Caco-2 (cell line): ENCODE measurements at regions not wholly inside any gene's neighbourhood (a gene's known extent, or its start where the extent isn't known, plus 50 kb on each side); places are given as distances from the start of the nearest gene placed in this dataset.
A peak's percentile ranks its signal among the peaks of the same experiment; 100 is the strongest.

Experiments used
- BruUV-seq: library from RNA; stranded (reverse); fragments of 400-500 nt; replicated peaks from 2 replicates; lab custom pipeline; 2021; lab: Mats Ljungman, UMichigan
- CTCF ChIA-PET: fragments of 300-600 bp; sonication (Branson Sonifier 250); formaldehyde crosslinking; loops from one replicate; lab custom pipeline; 2022; ENCODE audit warnings: antibody characterized with exemption; lab: Charles Lee
- POLR2A ChIA-PET: fragments of 300-600 bp; sonication (Branson Sonifier 250); formaldehyde crosslinking; loops from one replicate; lab custom pipeline; 2022; ENCODE audit warnings: antibody characterized with exemption; lab: Charles Lee
- DNase-seq, 2 experiments: peaks; one replicate each; pipeline versions ENCODE4 v3.0.0 to v3.0.0-alpha.2; 2020 to 2022
- H3K27me3 ChIP-seq: replicated peaks from 2 replicates; pipeline ENCODE4 v1.6.0; 2011; ENCODE audit warnings: low read length; ENCODE audit not compliant: control insufficient read depth, insufficient read depth
- H3K36me3 ChIP-seq: 2 replicates; pipeline ENCODE4 v1.5.1; 2011; ENCODE audit warnings: low read length; ENCODE audit not compliant: control insufficient read depth, insufficient read depth
- H3K4me1 ChIP-seq: fragments of 250-450 bp; sonication (Bioruptor Pico); 2 replicates; pipeline ENCODE4 v1.5.1; 2020; ENCODE audit warnings: mild to moderate bottlenecking
- H3K4me3 ChIP-seq: 2 replicates; pipeline ENCODE4 v1.5.1; 2011; ENCODE audit warnings: low read depth, mild to moderate bottlenecking, control low read depth, low read length
- H3K9me3 ChIP-seq: fragments of 250-450 bp; sonication (Bioruptor Pico); 2 replicates; pipeline ENCODE4 v1.5.1; 2020; ENCODE audit warnings: mild to moderate bottlenecking, moderate library complexity
- H3K27ac Mint-ChIP-seq: one replicate; pipeline ENCODE4 v1.8.0; 2022; ENCODE audit warnings: mixed read lengths; ENCODE audit not compliant: unreplicated experiment
- H3K27me3 Mint-ChIP-seq: one replicate; pipeline ENCODE4 v1.8.0; 2022; ENCODE audit warnings: mixed read lengths; ENCODE audit not compliant: insufficient read depth, unreplicated experiment
- H3K36me3 Mint-ChIP-seq: one replicate; pipeline ENCODE4 v1.8.0; 2022; ENCODE audit warnings: mild to moderate bottlenecking, mixed read lengths; ENCODE audit not compliant: insufficient read depth, unreplicated experiment
- H3K4me1 Mint-ChIP-seq: one replicate; pipeline ENCODE4 v1.8.0; 2022; ENCODE audit warnings: low read depth, mixed read lengths; ENCODE audit not compliant: unreplicated experiment
- H3K4me3 Mint-ChIP-seq: one replicate; pipeline ENCODE4 v1.8.0; 2022; ENCODE audit warnings: mild to moderate bottlenecking, moderate library complexity, mixed read lengths; ENCODE audit not compliant: unreplicated experiment
- H3K9me3 Mint-ChIP-seq: one replicate; pipeline ENCODE4 v1.8.0; 2022; ENCODE audit warnings: mixed read lengths; ENCODE audit not compliant: unreplicated experiment
- intact Hi-C: fragments of 100-400 bp; cut with micrococcal nuclease; formaldehyde crosslinking; loops from one replicate; pipeline ENCODE4 v1.10.0; 2022; ENCODE audit not compliant: unreplicated experiment
- TF ChIP-seq, protein P1 (sequence below), 2 experiments: fragments of 200-600 bp in 1 of 2; IDR thresholded peaks; 1 replicate in 1 of 2; 2 replicates in 1 of 2; pipeline versions ENCODE4 v1.5.1 to v1.8.0; 2011 to 2022; ENCODE audit warnings: antibody characterized with exemption in 1 of 2, control low read depth in 1 of 2, inconsistent platforms in 1 of 2, low read depth in 1 of 2, low read length in 1 of 2, mild to moderate bottlenecking in 1 of 2, moderate library complexity in 1 of 2; ENCODE audit not compliant: insufficient read depth in 1 of 2, severe bottlenecking in 1 of 2, unreplicated experiment in 1 of 2

DNA sequence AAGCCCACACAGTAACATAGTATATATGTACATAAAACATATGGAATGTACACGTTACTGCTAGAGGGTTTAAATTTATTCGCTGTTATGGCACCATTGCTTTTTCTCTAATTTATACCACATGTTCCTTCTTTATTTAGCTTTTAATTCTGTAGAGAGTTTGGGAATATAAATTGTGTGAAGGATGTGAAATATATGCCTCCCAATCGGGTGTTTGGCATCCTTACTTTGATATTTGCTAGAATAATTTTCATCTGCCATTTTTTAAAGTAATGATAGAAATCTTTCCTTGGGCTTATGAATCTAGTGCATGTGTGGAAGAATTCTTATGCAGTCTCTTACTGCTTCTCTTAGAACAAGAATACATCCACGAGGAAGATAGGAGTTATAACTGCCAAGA is 509.8 kb upstream of the RAG2 start:
- Mint-ChIP-seq H3K4me1 (peaks cover 7% of the 10 kb centered on the region), H3K9me3 (no peaks in the 10 kb centered on the region), H3K27me3 (peaks cover 2% of the 10 kb centered on the region), H3K4me3 (no peak overlapping the region), H3K27ac (no peak overlapping the region), H3K36me3 (no peaks in the 10 kb centered on the region)
- POLR2A ChIA-PET: no interaction called here
- intact Hi-C loops: no loop called here
- no peak for DNase-seq
- TF ChIP-seq, protein P1, sequence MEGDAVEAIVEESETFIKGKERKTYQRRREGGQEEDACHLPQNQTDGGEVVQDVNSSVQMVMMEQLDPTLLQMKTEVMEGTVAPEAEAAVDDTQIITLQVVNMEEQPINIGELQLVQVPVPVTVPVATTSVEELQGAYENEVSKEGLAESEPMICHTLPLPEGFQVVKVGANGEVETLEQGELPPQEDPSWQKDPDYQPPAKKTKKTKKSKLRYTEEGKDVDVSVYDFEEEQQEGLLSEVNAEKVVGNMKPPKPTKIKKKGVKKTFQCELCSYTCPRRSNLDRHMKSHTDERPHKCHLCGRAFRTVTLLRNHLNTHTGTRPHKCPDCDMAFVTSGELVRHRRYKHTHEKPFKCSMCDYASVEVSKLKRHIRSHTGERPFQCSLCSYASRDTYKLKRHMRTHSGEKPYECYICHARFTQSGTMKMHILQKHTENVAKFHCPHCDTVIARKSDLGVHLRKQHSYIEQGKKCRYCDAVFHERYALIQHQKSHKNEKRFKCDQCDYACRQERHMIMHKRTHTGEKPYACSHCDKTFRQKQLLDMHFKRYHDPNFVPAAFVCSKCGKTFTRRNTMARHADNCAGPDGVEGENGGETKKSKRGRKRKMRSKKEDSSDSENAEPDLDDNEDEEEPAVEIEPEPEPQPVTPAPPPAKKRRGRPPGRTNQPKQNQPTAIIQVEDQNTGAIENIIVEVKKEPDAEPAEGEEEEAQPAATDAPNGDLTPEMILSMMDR (IDR thresholded peaks at IDR 0.05; ENCODE audit: insufficient read depth in 1 of 2, low read depth in 1 of 2, low read length in 1 of 2, severe bottlenecking in 1 of 2, unreplicated experiment in 1 of 2): no peak
- no peaks in the 10 kb centered on the region for H3K9me3 ChIP-seq
- BruUV-seq: no TSS peak
- H3K27me3 ChIP-seq: no peaks in the 10 kb centered on the region
- no peaks in the 10 kb centered on the region for H3K4me1 ChIP-seq
- no peak overlapping the region for H3K4me3 ChIP-seq
- no peaks in the 10 kb centered on the region for H3K36me3 ChIP-seq
- CTCF ChIA-PET: no interaction called here

DNA sequence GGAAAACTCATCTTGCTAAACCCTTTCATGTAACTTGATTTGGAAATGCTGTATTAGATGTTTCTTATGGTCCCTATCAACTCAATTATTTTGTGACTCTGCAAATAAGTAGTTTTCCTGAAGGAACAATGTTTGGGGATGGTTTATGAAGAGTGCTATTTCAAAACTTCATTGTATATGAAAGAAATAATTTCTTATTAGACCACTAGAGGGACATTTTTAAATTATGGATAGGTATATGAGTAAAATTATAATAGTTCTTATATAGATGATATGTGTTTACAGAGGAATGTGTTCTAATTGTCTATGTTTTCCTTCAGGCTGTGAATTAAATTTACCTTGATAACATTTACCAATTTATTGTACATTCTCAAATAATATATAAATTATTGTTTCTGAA is 509.4 kb upstream of the RAG2 start:
- intact Hi-C loops: no loop called here
- H3K27ac Mint-ChIP-seq: no peak overlapping the region
- DNase-seq: no peak
- POLR2A ChIA-PET: no interaction called here
- no peak overlapping the region for H3K4me3 Mint-ChIP-seq
- no TSS peak for BruUV-seq
- H3K36me3 ChIP-seq: no peaks in the 10 kb centered on the region
- H3K4me1 Mint-ChIP-seq: peaks cover 7% of the 10 kb centered on the region
- H3K9me3 ChIP-seq: no peaks in the 10 kb centered on the region
- peaks cover 4% of the 10 kb centered on the region for H3K27me3 Mint-ChIP-seq
- H3K9me3 Mint-ChIP-seq: no peaks in the 10 kb centered on the region
- CTCF ChIA-PET: no interaction called here
- no peak overlapping the region for H3K4me3 ChIP-seq
- no peaks in the 10 kb centered on the region for H3K4me1 ChIP-seq
- TF ChIP-seq, protein P1 (IDR thresholded peaks at IDR 0.05; ENCODE audit: insufficient read depth in 1 of 2, low read depth in 1 of 2, low read length in 1 of 2, severe bottlenecking in 1 of 2, unreplicated experiment in 1 of 2): peak in 1 of 2 experiments; percentile 15
- no peaks in the 10 kb centered on the region for H3K36me3 Mint-ChIP-seq
- no peaks in the 10 kb centered on the region for H3K27me3 ChIP-seq

DNA sequence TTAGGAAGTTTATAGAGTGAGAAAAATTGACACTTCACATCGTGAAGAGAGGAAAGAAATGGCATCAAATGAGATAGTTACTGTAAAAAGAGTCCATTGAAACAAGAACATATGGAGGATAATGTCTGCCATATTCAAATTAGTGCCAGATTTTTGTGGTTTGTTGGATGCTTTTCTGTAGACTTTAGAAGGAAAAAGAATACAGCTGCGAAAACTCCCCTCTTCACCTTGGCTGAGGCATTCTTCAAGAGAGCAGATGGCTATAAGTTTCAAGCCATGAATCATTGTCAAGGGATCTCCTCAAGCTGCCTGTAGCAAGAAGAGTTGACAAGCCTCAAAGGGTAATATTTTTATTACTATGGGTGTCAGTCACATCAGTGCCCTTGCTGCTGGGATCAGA is 507.4 kb upstream of the RAG2 start:
- Mint-ChIP-seq H3K27ac (no peak overlapping the region), H3K9me3 (no peaks in the 10 kb centered on the region), H3K27me3 (peaks cover 7% of the 10 kb centered on the region), H3K4me3 (no peak overlapping the region), H3K4me1 (peaks cover 2% of the 10 kb centered on the region), H3K36me3 (no peaks in the 10 kb centered on the region)
- ChIA-PET CTCF (no interaction called here), POLR2A (no interaction called here)
- no peaks in the 10 kb centered on the region for H3K4me1 ChIP-seq
- no peaks in the 10 kb centered on the region for H3K27me3 ChIP-seq
- BruUV-seq: no TSS peak
- DNase-seq: no peak
- H3K36me3 ChIP-seq: no peaks in the 10 kb centered on the region
- H3K9me3 ChIP-seq: no peaks in the 10 kb centered on the region
- intact Hi-C loops: no loop called here
- no peak overlapping the region for H3K4me3 ChIP-seq
- TF ChIP-seq, protein P1 (IDR thresholded peaks at IDR 0.05; ENCODE audit: insufficient read depth in 1 of 2, low read depth in 1 of 2, low read length in 1 of 2, severe bottlenecking in 1 of 2, unreplicated experiment in 1 of 2): no peak
